BE2C (cell line): ENCODE measurements at regions not wholly inside any gene's neighbourhood (a gene's known extent, or its start where the extent isn't known, plus 50 kb on each side); places are given as distances from the start of the nearest gene placed in this dataset.
"Not testable (repeated sequence)": the region's sequence is repeated elsewhere in the genome, so short reads cannot be mapped to it uniquely, and the experiment has no call there.

Experiments
- DNase-seq: peaks from one replicate; pipeline ENCODE4 v3.0.0-alpha.2; 2020
- H3K27me3 ChIP-seq: fragments of 250-450 bp; sonication (Bioruptor Pico); 2 replicates; pipeline ENCODE4 v1.5.1; 2020; ENCODE audit warnings: mild to moderate bottlenecking
- H3K36me3 ChIP-seq: fragments of 250-450 bp; sonication (Bioruptor Pico); 2 replicates; pipeline ENCODE4 v1.5.1; 2020; ENCODE audit warnings: mild to moderate bottlenecking
- H3K4me1 ChIP-seq: fragments of 250-450 bp; sonication (Bioruptor Pico); 2 replicates; pipeline ENCODE4 v1.5.1; 2020
- H3K4me3 ChIP-seq: 2 replicates; pipeline ENCODE4 v1.5.1; 2011; ENCODE audit warnings: low read depth, low read length
- H3K9me3 ChIP-seq: fragments of 250-450 bp; sonication (Bioruptor Pico); 2 replicates; pipeline ENCODE4 v1.5.1; 2020
- TF ChIP-seq, protein P1 (sequence below): IDR thresholded peaks from 2 replicates; pipeline ENCODE4 v1.5.1; 2012; ENCODE audit warnings: mild to moderate bottlenecking, low read depth, low read length

DNA sequence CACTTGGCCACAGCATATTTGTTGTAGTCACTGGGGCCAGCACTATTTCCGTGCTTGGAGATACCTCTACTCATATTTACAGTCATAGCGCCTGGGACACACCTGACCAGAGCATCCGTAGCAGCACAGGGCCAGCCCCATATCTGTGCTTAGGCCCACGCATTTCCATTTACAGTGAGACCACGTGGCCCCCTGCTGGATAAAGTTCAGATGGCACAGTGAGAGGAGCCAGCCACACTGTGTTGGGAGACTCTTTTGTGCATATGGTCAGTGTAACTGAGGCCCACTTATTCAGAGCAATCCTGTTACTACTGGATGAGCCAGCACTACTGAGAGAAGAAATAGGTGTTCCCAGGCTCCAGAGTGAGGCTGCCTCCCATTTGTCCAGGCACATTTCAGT lies 455.3 kb downstream of the REEP3 start:
- no peak overlapping the region for H3K4me3 ChIP-seq
- no peaks in the 10 kb centered on the region for H3K4me1 ChIP-seq
- H3K36me3 ChIP-seq, result no peaks in the 10 kb centered on the region
- H3K27me3 ChIP-seq, result no peaks in the 10 kb centered on the region
- TF ChIP-seq, protein P1, sequence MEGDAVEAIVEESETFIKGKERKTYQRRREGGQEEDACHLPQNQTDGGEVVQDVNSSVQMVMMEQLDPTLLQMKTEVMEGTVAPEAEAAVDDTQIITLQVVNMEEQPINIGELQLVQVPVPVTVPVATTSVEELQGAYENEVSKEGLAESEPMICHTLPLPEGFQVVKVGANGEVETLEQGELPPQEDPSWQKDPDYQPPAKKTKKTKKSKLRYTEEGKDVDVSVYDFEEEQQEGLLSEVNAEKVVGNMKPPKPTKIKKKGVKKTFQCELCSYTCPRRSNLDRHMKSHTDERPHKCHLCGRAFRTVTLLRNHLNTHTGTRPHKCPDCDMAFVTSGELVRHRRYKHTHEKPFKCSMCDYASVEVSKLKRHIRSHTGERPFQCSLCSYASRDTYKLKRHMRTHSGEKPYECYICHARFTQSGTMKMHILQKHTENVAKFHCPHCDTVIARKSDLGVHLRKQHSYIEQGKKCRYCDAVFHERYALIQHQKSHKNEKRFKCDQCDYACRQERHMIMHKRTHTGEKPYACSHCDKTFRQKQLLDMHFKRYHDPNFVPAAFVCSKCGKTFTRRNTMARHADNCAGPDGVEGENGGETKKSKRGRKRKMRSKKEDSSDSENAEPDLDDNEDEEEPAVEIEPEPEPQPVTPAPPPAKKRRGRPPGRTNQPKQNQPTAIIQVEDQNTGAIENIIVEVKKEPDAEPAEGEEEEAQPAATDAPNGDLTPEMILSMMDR, result peak; percentile 80
- no peaks in the 10 kb centered on the region for H3K9me3 ChIP-seq
- peak; percentile 73 for DNase-seq

DNA sequence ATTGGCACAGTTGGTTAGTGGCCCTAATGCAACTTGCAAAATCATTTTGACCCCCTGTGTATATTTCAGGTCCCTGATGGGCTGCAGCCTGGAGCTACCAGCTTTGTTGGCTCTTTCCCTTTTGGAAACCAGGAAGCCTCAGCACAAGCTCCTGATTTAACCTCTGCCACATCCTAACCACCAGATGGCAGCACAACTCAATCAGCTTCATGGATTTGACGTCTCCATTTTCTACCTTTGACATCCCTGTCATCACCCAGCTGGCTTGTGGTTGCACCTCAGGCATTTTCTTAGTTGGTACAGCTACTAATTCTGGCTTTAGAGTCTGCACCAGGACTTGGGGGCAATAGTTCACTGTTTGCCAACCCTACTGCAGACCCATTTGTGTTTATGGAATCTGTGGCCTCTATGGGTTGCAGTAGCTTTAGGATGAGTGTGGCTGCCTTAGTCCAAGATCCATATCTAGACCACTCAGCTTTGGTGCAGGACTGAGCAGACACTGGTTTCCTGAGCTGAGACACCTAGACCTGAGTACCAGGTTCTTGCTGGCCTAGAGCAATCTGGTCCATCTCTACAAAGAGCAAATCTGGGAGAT lies 456.2 kb downstream of the REEP3 start:
- no peaks in the 10 kb centered on the region for H3K36me3 ChIP-seq
- no peaks in the 10 kb centered on the region for H3K9me3 ChIP-seq
- DNase-seq, result peak; percentile 60
- H3K27me3 ChIP-seq, result no peaks in the 10 kb centered on the region
- H3K4me1 ChIP-seq, result no peaks in the 10 kb centered on the region
- H3K4me3 ChIP-seq, result no peak overlapping the region
- TF ChIP-seq, protein P1, result peak; percentile 86

DNA sequence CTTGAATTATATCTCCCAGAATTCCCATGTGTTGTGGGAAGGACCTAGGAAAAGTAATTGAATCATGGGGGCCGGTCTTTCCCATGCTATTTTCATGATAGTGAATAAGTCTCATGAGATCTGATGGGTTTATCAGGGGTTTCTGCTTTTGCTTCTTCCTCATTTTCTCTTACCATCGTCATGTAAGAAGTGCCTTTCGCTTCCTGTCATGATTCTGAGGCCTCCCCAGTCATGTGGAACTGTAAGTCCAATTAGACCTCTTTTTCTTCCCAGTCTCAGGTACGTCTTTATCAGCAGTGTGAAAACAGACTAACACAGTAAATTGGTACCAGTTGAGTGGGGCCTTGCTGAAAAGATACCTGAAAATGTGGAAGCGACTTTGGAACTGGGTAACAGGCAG lies 459.7 kb downstream of the REEP3 start:
- not testable (repeated sequence) for H3K9me3 ChIP-seq, H3K4me1 ChIP-seq, H3K27me3 ChIP-seq, DNase-seq, H3K4me3 ChIP-seq, H3K36me3 ChIP-seq

DNA sequence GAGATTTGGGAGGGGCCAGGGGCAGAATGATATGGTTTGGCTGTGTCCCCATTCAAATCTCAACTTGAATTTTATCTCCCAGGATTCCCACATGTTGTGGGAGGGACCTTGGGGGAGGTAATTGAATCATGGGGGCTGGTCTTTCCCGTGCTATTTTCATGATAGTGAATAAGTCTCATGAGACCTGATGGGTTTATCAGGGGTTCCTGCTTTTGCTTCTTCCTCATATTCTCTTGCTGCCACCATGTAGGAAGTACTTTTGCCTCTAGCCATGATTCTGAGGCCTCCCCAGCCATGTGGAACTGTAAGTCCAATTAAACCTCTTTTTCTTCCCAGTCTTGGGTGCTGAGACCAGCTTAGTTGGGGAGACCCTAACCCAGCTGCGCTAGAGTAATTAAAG lies 462.9 kb downstream of the REEP3 start:
- not testable (repeated sequence) for H3K4me3 ChIP-seq, H3K27me3 ChIP-seq, DNase-seq, H3K9me3 ChIP-seq, H3K36me3 ChIP-seq, H3K4me1 ChIP-seq

DNA sequence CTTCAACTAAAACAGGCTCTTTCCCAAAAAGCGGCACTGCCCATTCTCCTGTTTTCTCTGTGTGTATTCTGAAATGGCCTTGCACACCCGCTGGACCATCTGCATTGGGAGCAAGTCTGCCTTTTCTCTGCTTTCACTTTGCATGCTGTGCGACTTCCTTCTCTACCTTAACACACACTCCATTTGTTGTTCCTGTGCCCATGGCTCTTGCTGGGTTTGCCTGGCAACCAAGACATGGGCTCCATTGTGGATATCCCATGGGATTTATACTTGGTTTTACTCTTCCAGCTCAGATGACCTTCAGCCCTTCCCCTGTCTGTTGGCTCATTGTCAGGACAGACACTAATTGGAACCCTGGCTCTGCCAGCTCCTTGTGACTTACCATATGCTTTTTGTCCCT lies 465.3 kb downstream of the REEP3 start:
- H3K4me3 ChIP-seq, result no peak overlapping the region
- no peaks in the 10 kb centered on the region for H3K36me3 ChIP-seq
- DNase-seq, result no peak
- TF ChIP-seq, protein P1, result no peak
- no peaks in the 10 kb centered on the region for H3K9me3 ChIP-seq
- H3K27me3 ChIP-seq, result no peaks in the 10 kb centered on the region
- no peaks in the 10 kb centered on the region for H3K4me1 ChIP-seq

DNA sequence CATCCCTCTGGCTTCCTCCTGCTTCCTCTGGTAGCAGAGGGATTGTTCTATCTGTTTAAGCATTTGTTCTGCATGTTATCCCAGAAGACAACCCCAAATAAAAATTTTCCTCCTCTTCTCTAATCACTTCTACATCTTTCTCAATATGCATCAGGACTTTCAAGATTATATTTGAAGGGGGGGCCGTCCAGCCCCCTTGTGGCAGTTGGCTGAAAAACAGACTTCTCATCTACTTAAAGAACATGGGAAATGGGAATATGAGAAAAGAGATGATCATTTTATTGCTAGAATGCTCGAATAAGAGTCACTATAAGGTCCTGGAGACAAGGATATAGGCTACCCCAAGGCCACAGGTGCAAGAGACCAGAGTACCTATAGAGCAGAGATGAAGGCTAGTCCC lies 466.0 kb downstream of the REEP3 start:
- Histone ChIP-seq H3K27me3 (no peaks in the 10 kb centered on the region), H3K4me3 (no peak overlapping the region), H3K4me1 (no peaks in the 10 kb centered on the region), H3K9me3 (no peaks in the 10 kb centered on the region), H3K36me3 (no peaks in the 10 kb centered on the region)
- TF ChIP-seq, protein P1, result peak; percentile 39
- DNase-seq, result no peak

DNA sequence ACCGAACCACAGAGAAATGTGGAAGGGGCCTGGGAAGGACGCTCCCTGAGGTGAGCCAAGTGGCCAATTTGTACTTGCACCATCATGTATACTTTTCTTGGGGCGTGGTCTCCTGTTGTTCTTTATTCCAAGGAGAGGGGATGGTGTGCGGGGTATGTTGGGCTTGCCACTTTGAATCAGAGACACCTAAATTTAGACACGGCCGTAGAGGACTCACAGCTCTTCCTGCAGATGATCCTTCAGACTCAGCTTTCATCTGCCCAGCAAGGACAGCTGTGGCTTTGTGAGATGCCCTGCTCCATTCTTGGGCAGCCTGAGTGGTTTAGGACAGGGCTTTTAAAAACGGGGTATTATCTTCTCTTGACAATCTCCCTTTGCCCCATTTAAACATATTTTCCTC lies 473.2 kb downstream of the REEP3 start:
- no peaks in the 10 kb centered on the region for H3K27me3 ChIP-seq
- no peaks in the 10 kb centered on the region for H3K9me3 ChIP-seq
- H3K4me3 ChIP-seq, result no peak overlapping the region
- DNase-seq, result no peak
- TF ChIP-seq, protein P1, result no peak
- H3K4me1 ChIP-seq, result no peaks in the 10 kb centered on the region
- H3K36me3 ChIP-seq, result no peaks in the 10 kb centered on the region
